H1 (cell line): ENCODE measurements at regions not wholly inside any gene's neighbourhood (a gene's known extent, or its start where the extent isn't known, plus 50 kb on each side); places are given as distances from the start of the nearest gene placed in this dataset.
A peak's percentile ranks its signal among the peaks of the same experiment; 100 is the strongest.

ENCODE experiments used
- CTCF ChIA-PET: fragments of 300-600 bp; sonication (Branson Sonifier 250); formaldehyde crosslinking; loops from one replicate; lab custom pipeline; 2021; ENCODE audit not compliant: partially characterized antibody; lab: Charles Lee
- POLR2A ChIA-PET: fragments of 300-600 bp; sonication (Branson Sonifier 250); formaldehyde crosslinking; loops from one replicate; lab custom pipeline; 2021; ENCODE audit warnings: inconsistent platforms; ENCODE audit not compliant: partially characterized antibody; lab: Charles Lee
- DNase-seq, 2 experiments: peaks; one replicate each; pipeline versions ENCODE4 v3.0.0 to v3.0.0-alpha.2; 2010 to 2022; ENCODE audit warnings: low spot score in 2 of 2, low read depth in 1 of 2, mixed read lengths in 1 of 2
- FAIRE-seq: peaks from 2 replicates; lab custom pipeline; 2011; peaks lifted over from hg19 to GRCh38; lab: Jason Lieb, UNC
- H2AFZ ChIP-seq: 2 replicates; pipeline ENCODE4 v1.8.1; 2012; ENCODE audit warnings: low read length, inconsistent platforms
- H2AK5ac ChIP-seq: 2 replicates; pipeline ENCODE4 v1.6.1; 2013; ENCODE audit warnings: low read depth, low read length
- H2BK120ac ChIP-seq: replicated peaks from 2 replicates; pipeline ENCODE3; 2013; ENCODE audit warnings: low read depth, low read length, inconsistent platforms
- H2BK12ac ChIP-seq: 2 replicates; pipeline ENCODE4 v1.6.1; 2013; ENCODE audit warnings: low read depth, low read length
- H2BK15ac ChIP-seq: 2 replicates; pipeline ENCODE4 v1.6.1; 2013; ENCODE audit warnings: low read length
- H2BK20ac ChIP-seq: 2 replicates; pipeline ENCODE4 v1.6.1; 2013; ENCODE audit warnings: low read length
- H2BK5ac ChIP-seq: 2 replicates; pipeline ENCODE4 v1.6.1; 2013; ENCODE audit warnings: low read depth, low read length
- H3K14ac ChIP-seq: 2 replicates; pipeline ENCODE4 v1.6.1; 2013; ENCODE audit warnings: inconsistent platforms; ENCODE audit not compliant: insufficient read length
- H3K18ac ChIP-seq: 2 replicates; pipeline ENCODE4 v1.6.1; 2013; ENCODE audit warnings: low read length; ENCODE audit errors: extremely low read depth
- H3K23ac ChIP-seq: 2 replicates; pipeline ENCODE4 v1.6.1; 2013; ENCODE audit warnings: inconsistent platforms; ENCODE audit not compliant: insufficient read length
- H3K23me2 ChIP-seq: 2 replicates; pipeline ENCODE4 v1.6.1; 2013; ENCODE audit warnings: low read depth, low read length
- H3K27ac ChIP-seq: 2 replicates; pipeline ENCODE4 v1.6.1; 2011; ENCODE audit warnings: low read depth, low read length, inconsistent platforms
- H3K27me3 ChIP-seq, 4 experiments: replicated peaks in 1 of 4; 1 replicate in 1 of 4; 2 replicates in 3 of 4; pipeline versions ENCODE4 v1.6.1 to v1.8.1; 2011 to 2013; ENCODE audit warnings: low read length in 3 of 4, mild to moderate bottlenecking in 3 of 4, inconsistent platforms in 2 of 4, mixed read lengths in 2 of 4, moderate library complexity in 1 of 4; ENCODE audit not compliant: control insufficient read depth in 3 of 4, insufficient read depth in 3 of 4; ENCODE audit errors: extremely low read depth in 1 of 4
- H3K36me3 ChIP-seq, 4 experiments: 2 replicates each; pipeline versions ENCODE4 v1.6.1 to v1.8.1; 2011 to 2013; ENCODE audit warnings: mild to moderate bottlenecking in 4 of 4, low read length in 3 of 4, moderate library complexity in 2 of 4, control low read depth in 1 of 4, inconsistent platforms in 1 of 4; ENCODE audit not compliant: insufficient read depth in 4 of 4, control insufficient read depth in 2 of 4
- H3K4ac ChIP-seq: replicated peaks from 2 replicates; pipeline ENCODE3; 2013; ENCODE audit warnings: low read length, low read depth, mixed read lengths, inconsistent platforms; ENCODE audit not compliant: insufficient read length
- H3K4me1 ChIP-seq, 4 experiments: replicated peaks in 1 of 4; 1 replicate in 1 of 4; 2 replicates in 3 of 4; pipeline versions ENCODE4 v1.6.1 to v1.8.1; 2011 to 2013; ENCODE audit warnings: low read length in 3 of 4, inconsistent platforms in 2 of 4, mixed read lengths in 1 of 4; ENCODE audit not compliant: insufficient read depth in 4 of 4, control insufficient read depth in 3 of 4
- H3K4me2 ChIP-seq, 2 experiments: 2 replicates each; pipeline versions ENCODE4 v1.6.1 to v1.8.1; 2011 to 2013; ENCODE audit warnings: low read depth in 2 of 2, low read length in 2 of 2, control low read depth in 1 of 2, inconsistent platforms in 1 of 2, mild to moderate bottlenecking in 1 of 2; ENCODE audit not compliant: insufficient read depth in 1 of 2
- H3K4me3 ChIP-seq, 4 experiments: fragments of 200-600, 300-600 bp in 1 of 4; sonication (generic), shearing (Covaris generic), sonication (Bioruptor Twin) in 1 of 4; 2 replicates each; pipeline versions ENCODE4 v1.5.1 to v1.8.1; 2011 to 2016; ENCODE audit warnings: low read length in 4 of 4, low read depth in 3 of 4, control low read depth in 2 of 4, inconsistent platforms in 2 of 4, mild to moderate bottlenecking in 2 of 4, mixed read lengths in 1 of 4, moderate library complexity in 1 of 4; ENCODE audit not compliant: insufficient read depth in 2 of 4; ENCODE audit errors: extremely low read depth in 1 of 4
- H3K56ac ChIP-seq: replicated peaks from 2 replicates; pipeline ENCODE3; 2013; ENCODE audit warnings: low read depth, mild to moderate bottlenecking, mixed read lengths, low read length, inconsistent platforms; ENCODE audit not compliant: insufficient read length
- H3K79me1 ChIP-seq: 2 replicates; pipeline ENCODE4 v1.6.1; 2013; ENCODE audit warnings: low read depth, low read length, control low read depth
- H3K79me2 ChIP-seq, 2 experiments: 2 replicates each; pipeline versions ENCODE4 v1.6.1 to v1.8.1; 2012 to 2013; ENCODE audit warnings: low read length in 2 of 2, mild to moderate bottlenecking in 2 of 2, inconsistent platforms in 1 of 2; ENCODE audit not compliant: insufficient read depth in 2 of 2, control insufficient read depth in 1 of 2
- H3K9ac ChIP-seq, 4 experiments: replicated peaks in 1 of 4; 1 replicate in 1 of 4; 2 replicates in 3 of 4; pipeline versions ENCODE4 v1.6.1 to v1.8.1; 2011 to 2013; ENCODE audit warnings: low read depth in 3 of 4, low read length in 3 of 4, control low read depth in 2 of 4, mild to moderate bottlenecking in 2 of 4, moderate library complexity in 2 of 4, inconsistent platforms in 1 of 4; ENCODE audit errors: extremely low read depth in 1 of 4
- H3K9me3 ChIP-seq, 2 experiments: 2 replicates each; pipeline versions ENCODE4 v1.6.1 to v1.8.1; 2012 to 2013; ENCODE audit warnings: mild to moderate bottlenecking in 2 of 2, moderate library complexity in 2 of 2, control low read depth in 1 of 2, inconsistent platforms in 1 of 2, low read depth in 1 of 2, low read length in 1 of 2, mixed read lengths in 1 of 2; ENCODE audit not compliant: insufficient read depth in 2 of 2
- H4K20me1 ChIP-seq, 2 experiments: replicated peaks in 1 of 2; 2 replicates each; pipeline versions ENCODE3 to v1.8.1; 2011 to 2013; ENCODE audit warnings: inconsistent platforms in 2 of 2, low read length in 2 of 2, mild to moderate bottlenecking in 1 of 2; ENCODE audit not compliant: insufficient read depth in 2 of 2, control insufficient read depth in 1 of 2
- H4K5ac ChIP-seq: 2 replicates; pipeline ENCODE4 v1.6.1; 2013; ENCODE audit warnings: low read length, low read depth, mixed read lengths, inconsistent platforms; ENCODE audit not compliant: insufficient read length
- H4K8ac ChIP-seq: 2 replicates; pipeline ENCODE4 v1.8.0; 2013; ENCODE audit warnings: mild to moderate bottlenecking, moderate library complexity, low read length, inconsistent platforms; ENCODE audit not compliant: insufficient read depth; ENCODE audit errors: extremely low read depth
- H4K91ac ChIP-seq: replicated peaks from 2 replicates; pipeline ENCODE3; 2013; ENCODE audit warnings: low read length, mixed read lengths, inconsistent platforms; ENCODE audit not compliant: insufficient read length
- BACH1 ChIP-seq: IDR thresholded peaks from 2 replicates; pipeline ENCODE4 v1.6.1; 2012; ENCODE audit warnings: low read length, improper control_type of control experiment
- CBX8 ChIP-seq: fragments of 300-800, 300-1000 bp; sonication (generic); IDR thresholded peaks from 2 replicates; pipeline ENCODE4 v1.7.1; 2016; ENCODE audit warnings: low read depth, low read length, borderline replicate concordance
- JUND ChIP-seq: IDR thresholded peaks from 2 replicates; pipeline ENCODE4 v1.6.1; 2011; ENCODE audit warnings: mild to moderate bottlenecking, improper control_type of control experiment, low read length
- KDM5A ChIP-seq: fragments of 200-600 bp; IDR thresholded peaks from 2 replicates; pipeline ENCODE4 v1.7.1; 2012; ENCODE audit warnings: mild to moderate bottlenecking, low read length, inconsistent platforms, mixed read lengths
- POU5F1 ChIP-seq: IDR thresholded peaks from 2 replicates; pipeline ENCODE4 v1.6.1; 2011; ENCODE audit warnings: low read depth, mild to moderate bottlenecking, low read length, moderate library complexity
- TAF1 ChIP-seq: IDR thresholded peaks from 2 replicates; pipeline ENCODE4 v1.6.1; 2011; ENCODE audit warnings: mild to moderate bottlenecking, low read depth, low read length
- TCF12 ChIP-seq: IDR thresholded peaks from 2 replicates; pipeline ENCODE4 v1.6.1; 2011; ENCODE audit warnings: low read depth, mild to moderate bottlenecking, low read length
- WGBS, 2 experiments: shearing (Covaris generic) in 1 of 2; methylation state at CpG; one replicate each; pipeline versions ENCODE4 v1.1.6 to v1.1.7; 2013 to 2015; ENCODE audit warnings: low lambda C conversion rate in 2 of 2, mixed read lengths in 2 of 2, inconsistent platforms in 1 of 2, low coverage in 1 of 2, missing lambda C conversion rate in 1 of 2; ENCODE audit not compliant: insufficient replicate concordance in 2 of 2, insufficient coverage in 1 of 2, insufficient read length in 1 of 2; ENCODE audit errors: extremely low coverage in 1 of 2, missing lambda C conversion rate in 1 of 2; 5-methylcytosine and 5-hydroxymethylcytosine counted together

DNA sequence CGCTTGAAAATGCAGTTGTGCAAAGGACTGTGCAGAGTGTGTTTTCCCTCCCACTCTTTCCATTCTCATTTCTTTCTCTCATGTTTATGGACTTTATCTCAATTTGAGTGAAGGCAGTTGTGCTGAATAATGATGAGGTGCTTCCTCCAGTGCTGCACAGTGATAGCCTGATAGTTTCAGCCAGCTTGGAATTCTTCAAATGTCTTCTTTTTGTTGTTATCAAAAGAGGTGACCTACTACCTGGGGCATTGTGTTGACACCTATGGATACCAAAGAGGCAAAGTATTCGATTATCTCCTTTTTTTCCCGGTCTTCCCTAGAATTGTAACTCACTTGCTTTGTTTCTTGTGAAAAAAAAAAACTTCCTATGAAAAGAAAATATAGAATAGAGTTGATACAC, 132.6 kb upstream of the ESRRG start:
- Histone ChIP-seq H2AFZ (no peak overlapping the region), H3K23me2 (no peaks in the 10 kb centered on the region; the same call in 1 of the 2 replicates), H3K79me1 (no peaks in the 10 kb centered on the region), H2BK20ac (peak overlapping the region; percentile 75; the same call in 1 of the 2 replicates), H3K18ac (peak overlapping the region; percentile 51; the same call in 1 of the 2 replicates), H3K56ac (no peak overlapping the region), H3K27ac (no peak overlapping the region), H3K9ac (no peak overlapping the region), H3K4ac (no peak overlapping the region), H4K5ac (no peak overlapping the region), H3K4me1 (peaks cover 1 to 4% (median 4%) of the 10 kb centered on the region in 4 experiments; a peak in 4 of 7 replicates), H3K14ac (no peak overlapping the region), H3K9me3 (no peaks in the 10 kb centered on the region), H4K20me1 (no peaks in the 10 kb centered on the region), H2BK12ac (peak overlapping the region; percentile 85), H2BK120ac (peak overlapping the region; percentile 10), H3K36me3 (no peaks in the 10 kb centered on the region; a peak in 1 of 8 replicates), H2AK5ac (no peak overlapping the region), H3K4me2 (peak overlapping the region in 1 of 2 experiments; percentile 16; a peak in 2 of 4 replicates), H4K8ac (0 out of 2 replicates have a peak overlapping the region, but pooled peaks have one; percentile 35), H3K23ac (no peak overlapping the region), H3K4me3 (no peak overlapping the region), H2BK5ac (peak overlapping the region; percentile 86; the same call in 1 of the 2 replicates), H3K79me2 (no peaks in the 10 kb centered on the region), H2BK15ac (no peak overlapping the region), H4K91ac (peak overlapping the region; percentile 32), H3K27me3 (no peaks in the 10 kb centered on the region)
- DNase-seq (no peak), FAIRE-seq (no peak)
- ChIA-PET POLR2A (interaction anchor here (1.6 kb wide), 1 partner anchor 10 kb away, joined by 3 read pairs; no protein-coding TSS in a partner anchor), CTCF (interaction anchor here (1.3 kb wide), 1 partner anchor 88 kb away, joined by 3 read pairs; no protein-coding TSS in a partner anchor)
- 55% methylated on average over 3 of the region's 3 CpGs; no CpG with 5 or more reads in 1 of the 2 experiments for WGBS, 2 experiments
- TF ChIP-seq POU5F1: no peak
- no peak for TF ChIP-seq JUND
- TF ChIP-seq BACH1: no peak
- no peak for TF ChIP-seq TAF1
- TF ChIP-seq TCF12: no peak
- TF ChIP-seq KDM5A: no peak
- no peak for TF ChIP-seq CBX8
